ENCODE measurements at regions not wholly inside any gene's neighbourhood (a gene's known extent, or its start where the extent isn't known, plus 50 kb on each side); places are given as distances from the start of the nearest gene placed in this dataset.
"Not testable (repeated sequence)": the region's sequence is repeated elsewhere in the genome, so short reads cannot be mapped to it uniquely, and the experiment has no call there.

- TF ChIP-seq CTCF (IDR thresholded peaks at IDR 0.05; ENCODE audit: insufficient read depth, low read depth, low read length): no peak
- no peak overlapping the region for H3K4me3 ChIP-seq (ENCODE audit: low read depth, low read length)
- no peak for DNase-seq (ENCODE audit: low read depth)
Measured at GRCh38 chr17:63282455-63282854, 163.7 kb downstream of the CYB561 start.

GRCh38 chr17:63285551-63285950 is 160.6 kb downstream of the CYB561 start:
- no peak overlapping the region for H3K4me3 ChIP-seq (ENCODE audit: low read depth, low read length)
- no peak for TF ChIP-seq CTCF (IDR thresholded peaks at IDR 0.05; ENCODE audit: insufficient read depth, low read depth, low read length)
- no peak for DNase-seq (ENCODE audit: low read depth)

GRCh38 chr17:63286254-63286653 is 159.9 kb downstream of the CYB561 start:
- no peak overlapping the region for H3K4me3 ChIP-seq (ENCODE audit: low read depth, low read length)
- no peak for DNase-seq (ENCODE audit: low read depth)
- TF ChIP-seq CTCF (IDR thresholded peaks at IDR 0.05; ENCODE audit: insufficient read depth, low read depth, low read length): no peak

- not testable (repeated sequence) for H3K4me3 ChIP-seq (ENCODE audit: low read depth, low read length); DNase-seq (ENCODE audit: low read depth)
Measured at GRCh38 chr17:63287006-63287405, 159.1 kb downstream of the CYB561 start.

GRCh38 chr17:63289931-63290330 is 156.2 kb downstream of the CYB561 start:
- no peak overlapping the region for H3K4me3 ChIP-seq (ENCODE audit: low read depth, low read length)
- no peak for DNase-seq (ENCODE audit: low read depth)
- TF ChIP-seq CTCF (IDR thresholded peaks at IDR 0.05; ENCODE audit: insufficient read depth, low read depth, low read length): no peak

GRCh38 chr17:63290351-63290750 is 155.8 kb downstream of the CYB561 start:
- TF ChIP-seq CTCF (IDR thresholded peaks at IDR 0.05; ENCODE audit: insufficient read depth, low read depth, low read length): no peak
- no peak overlapping the region for H3K4me3 ChIP-seq (ENCODE audit: low read depth, low read length)

GRCh38 chr17:63290784-63291183 is 155.3 kb downstream of the CYB561 start:
- no peak for TF ChIP-seq CTCF (IDR thresholded peaks at IDR 0.05; ENCODE audit: insufficient read depth, low read depth, low read length)
- H3K4me3 ChIP-seq (ENCODE audit: low read depth, low read length): no peak overlapping the region
- DNase-seq (ENCODE audit: low read depth): no peak

More at GRCh38 chr17:63290351-63290750, 155.8 kb downstream of the CYB561 start:
- no peak for DNase-seq (ENCODE audit: low read depth)

Data from fibroblast of villous mesenchyme (primary cell).